H1 (cell line): ENCODE measurements at regions not wholly inside any gene's neighbourhood (a gene's known extent, or its start where the extent isn't known, plus 50 kb on each side); places are given as distances from the start of the nearest gene placed in this dataset.

ENCODE experiments used
- CTCF ChIA-PET: fragments of 300-600 bp; sonication (Branson Sonifier 250); formaldehyde crosslinking; loops from one replicate; lab custom pipeline; 2021; ENCODE audit not compliant: partially characterized antibody; lab: Charles Lee
- POLR2A ChIA-PET: fragments of 300-600 bp; sonication (Branson Sonifier 250); formaldehyde crosslinking; loops from one replicate; lab custom pipeline; 2021; ENCODE audit warnings: inconsistent platforms; ENCODE audit not compliant: partially characterized antibody; lab: Charles Lee
- DNase-seq, 2 experiments: peaks; one replicate each; pipeline versions ENCODE4 v3.0.0 to v3.0.0-alpha.2; 2010 to 2022; ENCODE audit warnings: low spot score in 2 of 2, low read depth in 1 of 2, mixed read lengths in 1 of 2
- FAIRE-seq: peaks from 2 replicates; lab custom pipeline; 2011; peaks lifted over from hg19 to GRCh38; lab: Jason Lieb, UNC
- H2AFZ ChIP-seq: 2 replicates; pipeline ENCODE4 v1.8.1; 2012; ENCODE audit warnings: low read length, inconsistent platforms
- H2AK5ac ChIP-seq: 2 replicates; pipeline ENCODE4 v1.6.1; 2013; ENCODE audit warnings: low read depth, low read length
- H2BK120ac ChIP-seq: replicated peaks from 2 replicates; pipeline ENCODE3; 2013; ENCODE audit warnings: low read depth, low read length, inconsistent platforms
- H2BK12ac ChIP-seq: 2 replicates; pipeline ENCODE4 v1.6.1; 2013; ENCODE audit warnings: low read depth, low read length
- H2BK15ac ChIP-seq: 2 replicates; pipeline ENCODE4 v1.6.1; 2013; ENCODE audit warnings: low read length
- H2BK20ac ChIP-seq: 2 replicates; pipeline ENCODE4 v1.6.1; 2013; ENCODE audit warnings: low read length
- H2BK5ac ChIP-seq: 2 replicates; pipeline ENCODE4 v1.6.1; 2013; ENCODE audit warnings: low read depth, low read length
- H3K14ac ChIP-seq: 2 replicates; pipeline ENCODE4 v1.6.1; 2013; ENCODE audit warnings: inconsistent platforms; ENCODE audit not compliant: insufficient read length
- H3K18ac ChIP-seq: 2 replicates; pipeline ENCODE4 v1.6.1; 2013; ENCODE audit warnings: low read length; ENCODE audit errors: extremely low read depth
- H3K23ac ChIP-seq: 2 replicates; pipeline ENCODE4 v1.6.1; 2013; ENCODE audit warnings: inconsistent platforms; ENCODE audit not compliant: insufficient read length
- H3K23me2 ChIP-seq: 2 replicates; pipeline ENCODE4 v1.6.1; 2013; ENCODE audit warnings: low read depth, low read length
- H3K27ac ChIP-seq: 2 replicates; pipeline ENCODE4 v1.6.1; 2011; ENCODE audit warnings: low read depth, low read length, inconsistent platforms
- H3K27me3 ChIP-seq, 4 experiments: replicated peaks in 1 of 4; 1 replicate in 1 of 4; 2 replicates in 3 of 4; pipeline versions ENCODE4 v1.6.1 to v1.8.1; 2011 to 2013; ENCODE audit warnings: low read length in 3 of 4, mild to moderate bottlenecking in 3 of 4, inconsistent platforms in 2 of 4, mixed read lengths in 2 of 4, moderate library complexity in 1 of 4; ENCODE audit not compliant: control insufficient read depth in 3 of 4, insufficient read depth in 3 of 4; ENCODE audit errors: extremely low read depth in 1 of 4
- H3K36me3 ChIP-seq, 4 experiments: 2 replicates each; pipeline versions ENCODE4 v1.6.1 to v1.8.1; 2011 to 2013; ENCODE audit warnings: mild to moderate bottlenecking in 4 of 4, low read length in 3 of 4, moderate library complexity in 2 of 4, control low read depth in 1 of 4, inconsistent platforms in 1 of 4; ENCODE audit not compliant: insufficient read depth in 4 of 4, control insufficient read depth in 2 of 4
- H3K4ac ChIP-seq: replicated peaks from 2 replicates; pipeline ENCODE3; 2013; ENCODE audit warnings: low read length, low read depth, mixed read lengths, inconsistent platforms; ENCODE audit not compliant: insufficient read length
- H3K4me1 ChIP-seq, 4 experiments: replicated peaks in 1 of 4; 1 replicate in 1 of 4; 2 replicates in 3 of 4; pipeline versions ENCODE4 v1.6.1 to v1.8.1; 2011 to 2013; ENCODE audit warnings: low read length in 3 of 4, inconsistent platforms in 2 of 4, mixed read lengths in 1 of 4; ENCODE audit not compliant: insufficient read depth in 4 of 4, control insufficient read depth in 3 of 4
- H3K4me2 ChIP-seq, 2 experiments: 2 replicates each; pipeline versions ENCODE4 v1.6.1 to v1.8.1; 2011 to 2013; ENCODE audit warnings: low read depth in 2 of 2, low read length in 2 of 2, control low read depth in 1 of 2, inconsistent platforms in 1 of 2, mild to moderate bottlenecking in 1 of 2; ENCODE audit not compliant: insufficient read depth in 1 of 2
- H3K4me3 ChIP-seq, 4 experiments: fragments of 200-600, 300-600 bp in 1 of 4; sonication (generic), shearing (Covaris generic), sonication (Bioruptor Twin) in 1 of 4; 2 replicates each; pipeline versions ENCODE4 v1.5.1 to v1.8.1; 2011 to 2016; ENCODE audit warnings: low read length in 4 of 4, low read depth in 3 of 4, control low read depth in 2 of 4, inconsistent platforms in 2 of 4, mild to moderate bottlenecking in 2 of 4, mixed read lengths in 1 of 4, moderate library complexity in 1 of 4; ENCODE audit not compliant: insufficient read depth in 2 of 4; ENCODE audit errors: extremely low read depth in 1 of 4
- H3K56ac ChIP-seq: replicated peaks from 2 replicates; pipeline ENCODE3; 2013; ENCODE audit warnings: low read depth, mild to moderate bottlenecking, mixed read lengths, low read length, inconsistent platforms; ENCODE audit not compliant: insufficient read length
- H3K79me1 ChIP-seq: 2 replicates; pipeline ENCODE4 v1.6.1; 2013; ENCODE audit warnings: low read depth, low read length, control low read depth
- H3K79me2 ChIP-seq, 2 experiments: 2 replicates each; pipeline versions ENCODE4 v1.6.1 to v1.8.1; 2012 to 2013; ENCODE audit warnings: low read length in 2 of 2, mild to moderate bottlenecking in 2 of 2, inconsistent platforms in 1 of 2; ENCODE audit not compliant: insufficient read depth in 2 of 2, control insufficient read depth in 1 of 2
- H3K9ac ChIP-seq, 4 experiments: replicated peaks in 1 of 4; 1 replicate in 1 of 4; 2 replicates in 3 of 4; pipeline versions ENCODE4 v1.6.1 to v1.8.1; 2011 to 2013; ENCODE audit warnings: low read depth in 3 of 4, low read length in 3 of 4, control low read depth in 2 of 4, mild to moderate bottlenecking in 2 of 4, moderate library complexity in 2 of 4, inconsistent platforms in 1 of 4; ENCODE audit errors: extremely low read depth in 1 of 4
- H3K9me3 ChIP-seq, 2 experiments: 2 replicates each; pipeline versions ENCODE4 v1.6.1 to v1.8.1; 2012 to 2013; ENCODE audit warnings: mild to moderate bottlenecking in 2 of 2, moderate library complexity in 2 of 2, control low read depth in 1 of 2, inconsistent platforms in 1 of 2, low read depth in 1 of 2, low read length in 1 of 2, mixed read lengths in 1 of 2; ENCODE audit not compliant: insufficient read depth in 2 of 2
- H4K20me1 ChIP-seq, 2 experiments: replicated peaks in 1 of 2; 2 replicates each; pipeline versions ENCODE3 to v1.8.1; 2011 to 2013; ENCODE audit warnings: inconsistent platforms in 2 of 2, low read length in 2 of 2, mild to moderate bottlenecking in 1 of 2; ENCODE audit not compliant: insufficient read depth in 2 of 2, control insufficient read depth in 1 of 2
- H4K5ac ChIP-seq: 2 replicates; pipeline ENCODE4 v1.6.1; 2013; ENCODE audit warnings: low read length, low read depth, mixed read lengths, inconsistent platforms; ENCODE audit not compliant: insufficient read length
- H4K8ac ChIP-seq: 2 replicates; pipeline ENCODE4 v1.8.0; 2013; ENCODE audit warnings: mild to moderate bottlenecking, moderate library complexity, low read length, inconsistent platforms; ENCODE audit not compliant: insufficient read depth; ENCODE audit errors: extremely low read depth
- H4K91ac ChIP-seq: replicated peaks from 2 replicates; pipeline ENCODE3; 2013; ENCODE audit warnings: low read length, mixed read lengths, inconsistent platforms; ENCODE audit not compliant: insufficient read length
- CTBP2 ChIP-seq: IDR thresholded peaks from 2 replicates; pipeline ENCODE4 v1.7.0; 2011; ENCODE audit warnings: borderline replicate concordance, mild to moderate bottlenecking, moderate library complexity, mixed read lengths, low read length; ENCODE audit not compliant: insufficient read depth, insufficient read length
- MAFK ChIP-seq: IDR thresholded peaks from 2 replicates; pipeline ENCODE4 v1.6.1; 2012; ENCODE audit warnings: low read depth, mild to moderate bottlenecking, improper control_type of control experiment, low read length
- NANOG ChIP-seq: IDR thresholded peaks from 2 replicates; pipeline ENCODE4 v1.6.1; 2011; ENCODE audit warnings: low read length, low read depth, mild to moderate bottlenecking, inconsistent platforms; ENCODE audit not compliant: insufficient read depth, poor library complexity, severe bottlenecking
- POLR2A ChIP-seq, 2 experiments: IDR thresholded peaks; 1 replicate in 1 of 2; 2 replicates in 1 of 2; pipeline ENCODE4 v1.6.1; 2011; ENCODE audit warnings: low read depth in 2 of 2, low read length in 2 of 2, mild to moderate bottlenecking in 2 of 2; ENCODE audit errors: control extremely low read depth in 1 of 2
- SP1 ChIP-seq: IDR thresholded peaks from 2 replicates; pipeline ENCODE4 v1.6.1; 2011; ENCODE audit warnings: low read depth, low read length
- WGBS, 2 experiments: shearing (Covaris generic) in 1 of 2; methylation state at CpG; one replicate each; pipeline versions ENCODE4 v1.1.6 to v1.1.7; 2013 to 2015; ENCODE audit warnings: low lambda C conversion rate in 2 of 2, mixed read lengths in 2 of 2, inconsistent platforms in 1 of 2, low coverage in 1 of 2, missing lambda C conversion rate in 1 of 2; ENCODE audit not compliant: insufficient replicate concordance in 2 of 2, insufficient coverage in 1 of 2, insufficient read length in 1 of 2; ENCODE audit errors: extremely low coverage in 1 of 2, missing lambda C conversion rate in 1 of 2; 5-methylcytosine and 5-hydroxymethylcytosine counted together

GRCh38 chr9:74083681-74084433 is 413.3 kb upstream of the RORB start:
- CTCF ChIA-PET: interaction anchor here (0.7 kb wide), 1 partner anchor 10 kb away, joined by 3 read pairs; no protein-coding TSS in a partner anchor
- H2AFZ ChIP-seq: no peak overlapping the region
- 26% methylated on average over 2 of the region's 2 CpGs; no CpG with 5 or more reads in 1 of the 2 experiments for WGBS, 2 experiments
- POLR2A ChIA-PET: interaction anchor here (0.9 to 3.6 kb wide), 5 partner anchors 9 to 37 kb away, joined by 3 to 16 read pairs (median 4); no protein-coding TSS in a partner anchor
- H2BK120ac ChIP-seq: peak overlapping the region; percentile 44
- no peak overlapping the region for H3K4ac ChIP-seq
- no peak overlapping the region for H3K14ac ChIP-seq
- H3K27ac ChIP-seq: peak overlapping the region; percentile 38; the same call in 1 of the 2 replicates
- peaks cover 0 to 27% (median 11%) of the 10 kb centered on the region in 4 experiments; a peak in 4 of 7 replicates for H3K4me1 ChIP-seq
- no peak overlapping the region for H3K23ac ChIP-seq
- H3K9ac ChIP-seq: no peak overlapping the region
- peak overlapping the region; percentile 82; the same call in 1 of the 2 replicates for H2BK5ac ChIP-seq
- H2BK15ac ChIP-seq: no peak overlapping the region
- H3K27me3 ChIP-seq: no peaks in the 10 kb centered on the region
- TF ChIP-seq CTBP2 (no peak), MAFK (no peak), POLR2A (IDR thresholded peaks at IDR 0.05; ENCODE audit: control extremely low read depth in 1 of 2, low read depth in 2 of 2, low read length in 2 of 2) (0 out of 3 replicates have a peak, but pooled peaks of 1 of the 2 experiments have one; percentile 18), NANOG (peak; percentile 74), SP1 (0 out of 2 replicates have a peak, but pooled peaks have one; percentile 7)
- H3K79me2 ChIP-seq: peaks cover 0 to 84% of the 10 kb centered on the region in 2 experiments; a peak in 3 of 4 replicates
- peak overlapping the region; percentile 48 for H4K91ac ChIP-seq
- H3K9me3 ChIP-seq: peaks cover 6 to 9% of the 10 kb centered on the region in 2 experiments; a peak in 3 of 4 replicates
- H2BK12ac ChIP-seq: peak overlapping the region; percentile 29; the same call in 1 of the 2 replicates
- H4K20me1 ChIP-seq: no peaks in the 10 kb centered on the region
- H3K36me3 ChIP-seq: peaks cover 0 to 13% (median 4%) of the 10 kb centered on the region in 4 experiments; a peak in 3 of 8 replicates
- no peaks in the 10 kb centered on the region for H3K79me1 ChIP-seq
- no peak overlapping the region for H4K8ac ChIP-seq
- peak overlapping the region in 1 of 4 experiments; percentile 45; a peak in 3 of 8 replicates for H3K4me3 ChIP-seq
- DNase-seq (no peak), FAIRE-seq (peak; percentile 65)
- H3K4me2 ChIP-seq: peak overlapping the region; percentile 38 to 44
- 0 out of 2 replicates have a peak overlapping the region, but pooled peaks have one; percentile 14 for H2AK5ac ChIP-seq
- H3K56ac ChIP-seq: no peak overlapping the region
- no peaks in the 10 kb centered on the region for H3K23me2 ChIP-seq
- H4K5ac ChIP-seq: peak overlapping the region; percentile 46
- peak overlapping the region; percentile 39; the same call in 1 of the 2 replicates for H3K18ac ChIP-seq
- peak overlapping the region; percentile 30 for H2BK20ac ChIP-seq
